NCI-H748 (cell line): ENCODE measurements at regions not wholly inside any gene's neighbourhood (a gene's known extent, or its start where the extent isn't known, plus 50 kb on each side); places are given as distances from the start of the nearest gene placed in this dataset.

Source experiments
- DNase-seq: peaks from one replicate; lab custom pipeline; 2025; ENCODE audit not compliant: unreplicated experiment; lab: John Stamatoyannopoulos, UW

DNA sequence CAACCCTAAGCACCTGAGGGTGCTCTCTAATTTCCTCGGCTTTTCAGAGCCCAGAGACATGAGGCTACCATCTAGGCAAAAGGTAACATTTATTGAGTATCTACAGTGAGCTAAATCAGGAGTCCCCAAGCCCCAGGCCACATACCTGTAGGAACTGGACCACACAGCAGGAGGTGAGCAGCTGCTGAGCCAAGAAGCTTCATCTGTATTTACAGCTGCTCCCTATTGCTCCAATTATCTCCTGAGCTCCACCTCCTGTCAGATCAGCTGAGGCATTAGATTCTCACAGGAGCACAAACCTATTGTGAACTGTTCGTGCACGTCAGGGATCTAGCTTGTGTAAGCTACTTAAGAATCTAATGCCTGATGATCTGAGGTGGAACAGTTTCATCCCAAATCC is 70.2 kb downstream of the RND3 start:
- DNase-seq, result peak; percentile 69

DNA sequence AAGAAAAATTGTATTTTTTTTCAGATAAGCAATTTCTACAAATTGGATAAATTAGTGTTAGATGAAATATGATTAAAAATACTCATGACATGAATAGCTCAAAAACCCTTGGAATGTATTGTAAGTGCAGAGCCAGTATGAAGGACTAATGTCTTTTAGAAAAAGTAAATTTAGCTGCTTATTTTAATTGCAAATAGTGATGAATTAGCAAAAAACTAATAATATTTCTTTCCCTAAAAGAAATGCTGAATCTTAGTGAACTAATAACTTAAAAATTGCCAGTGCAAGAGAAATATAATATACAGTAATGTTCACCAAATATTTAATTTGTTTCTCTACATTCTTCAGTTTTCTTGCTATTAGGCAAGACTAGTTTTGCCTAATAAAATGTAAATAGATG is 72.4 kb downstream of the RND3 start:
- DNase-seq, result no peak

GRCh38 chr2:150413910-150414309 is 73.6 kb downstream of the RND3 start:
- no peak for DNase-seq

GRCh38 chr2:150413366-150413765 is 74.1 kb downstream of the RND3 start:
- DNase-seq, result no peak

- no peak for DNase-seq
Observed at GRCh38 chr2:150410809-150411208, 76.7 kb downstream of the RND3 start.

GRCh38 chr2:150409196-150409595 is 78.3 kb downstream of the RND3 start:
- no peak for DNase-seq

- no peak for DNase-seq
Observed at GRCh38 chr2:150404147-150404546, 83.3 kb downstream of the RND3 start.

- no peak for DNase-seq
Observed at GRCh38 chr2:150403457-150403856, 84.0 kb downstream of the RND3 start.

DNA sequence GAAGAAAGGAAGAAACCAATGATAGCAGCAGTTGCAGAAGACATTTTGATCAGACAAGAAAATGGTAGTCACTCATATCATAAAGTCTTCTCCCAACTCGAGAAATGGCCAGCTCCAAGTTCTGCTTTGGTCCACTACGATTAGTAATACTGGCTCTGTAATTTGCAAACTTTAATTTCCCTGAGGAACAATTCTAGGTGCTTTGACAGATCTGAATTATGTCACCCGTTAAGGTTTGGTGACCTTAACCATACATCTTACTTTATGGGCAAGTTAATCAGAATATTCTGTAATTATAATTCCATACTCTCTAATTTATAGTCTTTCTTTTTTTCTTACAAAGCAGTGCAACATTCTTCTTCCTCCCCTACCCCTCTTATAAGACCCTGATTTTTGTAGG is 84.5 kb downstream of the RND3 start:
- DNase-seq, result no peak

- DNase-seq, result no peak
Observed at GRCh38 chr2:150400849-150401248, 86.6 kb downstream of the RND3 start.

DNA sequence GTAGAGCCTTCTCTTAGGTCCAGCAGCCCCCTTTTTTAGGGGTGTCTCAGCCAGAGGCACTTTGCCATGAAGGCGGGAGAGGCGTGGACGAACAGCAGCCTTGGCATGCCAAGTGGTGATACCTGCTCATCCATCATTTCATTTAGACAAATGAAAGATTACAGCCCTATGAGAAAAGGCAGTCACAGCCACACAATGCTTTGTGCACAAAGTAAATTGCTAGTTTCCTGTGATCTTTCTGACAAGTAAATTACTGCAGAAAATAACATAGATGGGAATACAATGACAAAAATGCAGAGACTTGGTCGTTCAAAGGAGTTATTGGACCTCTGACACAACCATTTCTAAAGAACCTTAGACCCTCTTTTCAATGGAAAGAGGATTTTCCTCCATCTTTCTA is 94.9 kb downstream of the RND3 start:
- DNase-seq, result no peak

- no peak for DNase-seq
Observed at GRCh38 chr2:150391779-150392178, 95.7 kb downstream of the RND3 start.

GRCh38 chr2:150389447-150389846 is 98.0 kb downstream of the RND3 start:
- DNase-seq, result no peak

DNA sequence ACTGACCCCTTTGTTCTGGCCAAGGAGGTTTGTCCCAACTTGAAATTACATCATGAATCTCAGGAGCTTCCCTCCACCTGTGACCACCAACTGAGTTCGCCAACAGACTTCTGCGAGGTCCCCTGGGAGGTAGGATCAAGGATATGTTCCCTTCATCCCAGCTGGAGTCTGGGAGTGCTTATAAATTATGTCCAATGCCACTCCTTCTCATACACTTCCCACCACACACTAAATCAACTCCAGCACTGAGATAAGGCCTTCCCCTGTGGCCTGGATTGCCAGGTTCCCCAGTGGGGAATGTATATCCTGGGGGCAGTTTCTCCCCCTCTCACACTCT is 99.2 kb downstream of the RND3 start:
- DNase-seq, result no peak

- DNase-seq, result no peak
Observed at GRCh38 chr2:150387586-150388288, 99.7 kb downstream of the RND3 start.

- DNase-seq, result no peak
Observed at GRCh38 chr2:150385211-150385610, 102.3 kb downstream of the RND3 start.

GRCh38 chr2:150383587-150383986 is 103.9 kb downstream of the RND3 start:
- DNase-seq, result no peak

DNA sequence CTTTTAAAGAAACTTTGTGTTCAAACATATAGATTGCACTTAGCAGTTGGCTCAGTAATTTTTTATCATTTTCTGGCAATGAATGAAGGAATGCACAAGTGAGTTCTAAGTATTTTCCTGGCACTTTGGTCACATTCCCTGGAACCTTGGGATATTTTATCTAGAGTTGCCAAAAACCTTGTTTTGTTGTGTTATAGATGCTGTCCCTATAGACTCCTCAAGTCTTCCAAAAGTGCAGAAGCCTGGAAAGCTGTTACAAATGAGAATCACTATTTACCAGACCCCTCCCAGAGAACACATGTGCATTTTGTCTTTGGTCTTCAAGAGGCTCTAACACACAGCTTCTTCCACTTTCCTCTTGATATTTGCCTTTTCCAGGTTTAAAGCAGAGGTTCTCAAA is 108.3 kb downstream of the RND3 start:
- no peak for DNase-seq

DNA sequence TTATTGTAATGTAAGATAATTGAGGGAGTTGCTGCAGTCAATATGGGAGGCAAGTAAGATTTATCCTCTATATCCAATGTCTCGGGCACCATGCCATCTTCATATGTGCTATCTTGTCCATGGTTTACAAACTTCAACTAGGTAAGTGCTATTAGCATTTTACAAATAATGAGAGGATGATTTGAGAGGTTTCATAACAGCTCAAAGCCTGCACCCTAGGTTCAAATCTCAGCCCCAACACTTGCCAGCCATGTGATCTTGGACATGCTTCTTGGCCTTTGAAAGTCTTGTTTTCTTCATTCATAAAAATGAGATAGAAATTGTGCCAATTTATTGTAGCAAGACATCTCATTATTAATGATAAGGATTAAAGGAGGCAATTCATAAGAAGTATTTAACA is 108.8 kb downstream of the RND3 start:
- DNase-seq, result no peak

DNA sequence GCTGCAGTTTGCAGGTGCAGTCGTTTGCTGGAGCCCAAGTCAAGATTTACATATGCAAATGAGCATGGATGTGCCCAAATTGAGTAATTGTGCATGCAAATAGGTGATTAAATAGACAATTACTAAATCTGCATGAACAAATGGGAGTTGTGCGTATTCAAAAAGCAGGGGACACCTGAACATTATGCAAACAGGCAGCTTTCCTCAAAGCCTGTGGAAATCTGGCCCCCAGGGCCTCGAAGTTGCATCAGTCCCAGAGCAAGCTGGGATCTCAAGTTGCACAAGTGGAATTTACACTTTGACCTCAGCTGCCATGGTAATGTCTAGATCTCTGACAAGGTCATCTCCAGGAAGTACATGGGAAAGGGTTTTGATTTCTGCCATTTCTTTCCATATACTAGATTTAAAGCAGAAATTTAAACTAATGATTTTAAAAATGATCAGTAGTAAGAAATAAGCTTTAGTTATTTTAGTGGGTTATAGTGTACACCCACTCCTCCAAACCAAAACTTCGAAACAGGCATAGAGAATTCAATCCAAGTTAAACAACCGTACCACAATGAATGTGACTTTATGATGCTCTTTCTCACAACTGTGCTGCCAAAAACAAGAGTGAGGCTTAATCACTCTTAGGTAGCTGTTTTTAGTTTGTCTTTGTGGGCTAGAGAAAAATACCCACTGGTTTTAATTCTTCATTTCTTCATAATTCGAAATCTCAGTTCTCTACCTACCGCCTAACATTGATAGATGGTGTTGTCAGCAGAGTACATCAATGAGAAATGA is 110.7 kb downstream of the RND3 start:
- DNase-seq, result no peak

DNA sequence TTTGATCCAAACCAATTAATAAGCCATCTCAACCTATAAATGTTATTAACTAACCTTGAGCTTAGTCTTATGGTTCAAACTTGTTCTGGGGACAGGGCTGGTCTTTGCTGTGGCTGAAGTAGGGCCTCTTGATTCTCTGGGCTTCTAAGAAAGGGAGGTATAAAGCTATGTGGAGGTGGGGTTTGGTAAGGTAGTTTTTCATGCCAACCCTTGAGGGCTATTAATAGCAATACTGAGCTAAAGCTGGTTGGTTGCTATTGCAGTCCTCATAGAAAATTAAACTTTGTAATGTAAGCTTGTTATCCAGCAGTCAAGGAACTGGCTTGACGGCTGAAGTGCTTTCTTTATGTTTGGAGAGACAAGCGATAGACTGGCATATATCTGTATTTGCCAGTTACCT is 112.1 kb downstream of the RND3 start:
- no peak for DNase-seq

GRCh38 chr2:150374492-150374891 is 113.0 kb downstream of the RND3 start:
- no peak for DNase-seq

- no peak for DNase-seq
Observed at GRCh38 chr2:150373374-150373773, 114.1 kb downstream of the RND3 start.
